ENCODE measurements at regions not wholly inside any gene's neighbourhood (a gene's known extent, or its start where the extent isn't known, plus 50 kb on each side); places are given as distances from the start of the nearest gene placed in this dataset.
A peak's percentile ranks its signal among the peaks of the same experiment; 100 is the strongest.
"Not testable (repeated sequence)": the region's sequence is repeated elsewhere in the genome, so short reads cannot be mapped to it uniquely, and the experiment has no call there.

GRCh38 chr4:131727418-131727817 lies 1421.7 kb upstream of the PCDH10 start:
- H3K4me3 Mint-ChIP-seq; H3K4me3 ChIP-seq (ENCODE audit: low read length); POLR2A ChIA-PET; CTCF ChIA-PET; H3K4me1 ChIP-seq (ENCODE audit: insufficient read depth, low read length); H3K27me3 ChIP-seq (ENCODE audit: insufficient read depth, low read length, poor library complexity, severe bottlenecking); DNase-seq; H3K27ac Mint-ChIP-seq; H3K27ac ChIP-seq (ENCODE audit: low read depth, low read length); H3K36me3 ChIP-seq (ENCODE audit: insufficient read depth, low read length); H3K36me3 Mint-ChIP-seq; H3K4me1 Mint-ChIP-seq; H3K27me3 Mint-ChIP-seq; H3K9me3 ChIP-seq (ENCODE audit: low read length): not testable (repeated sequence)
- H3K9me3 Mint-ChIP-seq: peaks cover 0 to 13% (median 9%) of the 10 kb centered on the region in 5 donors

GRCh38 chr4:131729205-131729604 lies 1419.9 kb upstream of the PCDH10 start:
- H3K4me3 Mint-ChIP-seq; POLR2A ChIA-PET; H3K27me3 ChIP-seq (ENCODE audit: insufficient read depth, low read length, poor library complexity, severe bottlenecking); H3K36me3 Mint-ChIP-seq; H3K4me1 ChIP-seq (ENCODE audit: insufficient read depth, low read length); H3K4me1 Mint-ChIP-seq; H3K9me3 ChIP-seq (ENCODE audit: low read length); H3K36me3 ChIP-seq (ENCODE audit: insufficient read depth, low read length); H3K4me3 ChIP-seq (ENCODE audit: low read length); H3K27ac ChIP-seq (ENCODE audit: low read depth, low read length); H3K27ac Mint-ChIP-seq; H3K27me3 Mint-ChIP-seq; DNase-seq; CTCF ChIA-PET: not testable (repeated sequence)
- peaks cover 0 to 13% (median 4%) of the 10 kb centered on the region in 5 donors for H3K9me3 Mint-ChIP-seq

GRCh38 chr4:131729716-131730398 lies 1419.2 kb upstream of the PCDH10 start:
- H3K36me3 Mint-ChIP-seq; H3K27me3 ChIP-seq (ENCODE audit: insufficient read depth, low read length, poor library complexity, severe bottlenecking); H3K27ac ChIP-seq (ENCODE audit: low read depth, low read length); H3K4me3 Mint-ChIP-seq; H3K36me3 ChIP-seq (ENCODE audit: insufficient read depth, low read length); CTCF ChIA-PET; H3K4me1 Mint-ChIP-seq; POLR2A ChIA-PET; H3K4me3 ChIP-seq (ENCODE audit: low read length); H3K4me1 ChIP-seq (ENCODE audit: insufficient read depth, low read length); H3K27me3 Mint-ChIP-seq; H3K9me3 ChIP-seq (ENCODE audit: low read length); DNase-seq; H3K27ac Mint-ChIP-seq: not testable (repeated sequence)
- peaks cover 0 to 13% (median 4%) of the 10 kb centered on the region in 5 donors for H3K9me3 Mint-ChIP-seq

GRCh38 chr4:131730574-131730973 lies 1418.5 kb upstream of the PCDH10 start:
- H3K27ac Mint-ChIP-seq; H3K4me1 ChIP-seq (ENCODE audit: insufficient read depth, low read length); H3K9me3 ChIP-seq (ENCODE audit: low read length); H3K27ac ChIP-seq (ENCODE audit: low read depth, low read length); H3K27me3 Mint-ChIP-seq; H3K4me3 Mint-ChIP-seq; DNase-seq; CTCF ChIA-PET; H3K4me3 ChIP-seq (ENCODE audit: low read length); POLR2A ChIA-PET; H3K4me1 Mint-ChIP-seq; H3K36me3 ChIP-seq (ENCODE audit: insufficient read depth, low read length); H3K36me3 Mint-ChIP-seq; H3K27me3 ChIP-seq (ENCODE audit: insufficient read depth, low read length, poor library complexity, severe bottlenecking): not testable (repeated sequence)
- peaks cover 0 to 11% (median 4%) of the 10 kb centered on the region in 5 donors for H3K9me3 Mint-ChIP-seq

- H3K9me3 ChIP-seq (ENCODE audit: low read length); H3K4me3 Mint-ChIP-seq; H3K27ac Mint-ChIP-seq; H3K4me3 ChIP-seq (ENCODE audit: low read length); H3K27me3 ChIP-seq (ENCODE audit: insufficient read depth, low read length, poor library complexity, severe bottlenecking); DNase-seq; H3K27ac ChIP-seq (ENCODE audit: low read depth, low read length); H3K36me3 Mint-ChIP-seq; H3K4me1 Mint-ChIP-seq; H3K36me3 ChIP-seq (ENCODE audit: insufficient read depth, low read length); H3K27me3 Mint-ChIP-seq; CTCF ChIA-PET; H3K4me1 ChIP-seq (ENCODE audit: insufficient read depth, low read length); POLR2A ChIA-PET: not testable (repeated sequence)
- H3K9me3 Mint-ChIP-seq: peaks cover 0 to 11% (median 4%) of the 10 kb centered on the region in 5 donors
Measured at GRCh38 chr4:131732034-131732630, 1417.0 kb upstream of the PCDH10 start.

- H3K9me3 Mint-ChIP-seq; H3K4me3 Mint-ChIP-seq; H3K9me3 ChIP-seq (ENCODE audit: low read length); H3K27me3 ChIP-seq (ENCODE audit: insufficient read depth, low read length, poor library complexity, severe bottlenecking); DNase-seq; H3K27ac Mint-ChIP-seq; POLR2A ChIA-PET; H3K4me1 Mint-ChIP-seq; H3K4me3 ChIP-seq (ENCODE audit: low read length); H3K36me3 Mint-ChIP-seq; CTCF ChIA-PET; H3K4me1 ChIP-seq (ENCODE audit: insufficient read depth, low read length); H3K36me3 ChIP-seq (ENCODE audit: insufficient read depth, low read length); H3K27ac ChIP-seq (ENCODE audit: low read depth, low read length); H3K27me3 Mint-ChIP-seq: not testable (repeated sequence)
Measured at GRCh38 chr4:131734321-131734720, 1414.8 kb upstream of the PCDH10 start.

GRCh38 chr4:131734851-131735385 lies 1414.2 kb upstream of the PCDH10 start:
- H3K4me1 Mint-ChIP-seq; H3K27ac ChIP-seq (ENCODE audit: low read depth, low read length); H3K27ac Mint-ChIP-seq; CTCF ChIA-PET; POLR2A ChIA-PET; H3K27me3 Mint-ChIP-seq; H3K27me3 ChIP-seq (ENCODE audit: insufficient read depth, low read length, poor library complexity, severe bottlenecking); H3K36me3 ChIP-seq (ENCODE audit: insufficient read depth, low read length); H3K36me3 Mint-ChIP-seq; H3K4me1 ChIP-seq (ENCODE audit: insufficient read depth, low read length); H3K9me3 ChIP-seq (ENCODE audit: low read length); H3K4me3 Mint-ChIP-seq; H3K4me3 ChIP-seq (ENCODE audit: low read length); H3K9me3 Mint-ChIP-seq: not testable (repeated sequence)
- DNase-seq: peak in 2 of 5 donors; percentile 2 to 63

GRCh38 chr4:131738991-131739390 lies 1410.1 kb upstream of the PCDH10 start:
- H3K4me3 Mint-ChIP-seq; H3K4me3 ChIP-seq (ENCODE audit: low read length); H3K36me3 Mint-ChIP-seq; H3K27me3 ChIP-seq (ENCODE audit: insufficient read depth, low read length, poor library complexity, severe bottlenecking); H3K27ac Mint-ChIP-seq; POLR2A ChIA-PET; H3K27me3 Mint-ChIP-seq; H3K27ac ChIP-seq (ENCODE audit: low read depth, low read length); H3K4me1 Mint-ChIP-seq; H3K4me1 ChIP-seq (ENCODE audit: insufficient read depth, low read length); H3K9me3 Mint-ChIP-seq; DNase-seq; H3K9me3 ChIP-seq (ENCODE audit: low read length); H3K36me3 ChIP-seq (ENCODE audit: insufficient read depth, low read length); CTCF ChIA-PET: not testable (repeated sequence)

- H3K9me3 Mint-ChIP-seq; H3K4me1 ChIP-seq (ENCODE audit: insufficient read depth, low read length); H3K4me1 Mint-ChIP-seq; H3K4me3 Mint-ChIP-seq; H3K27me3 Mint-ChIP-seq; H3K27me3 ChIP-seq (ENCODE audit: insufficient read depth, low read length, poor library complexity, severe bottlenecking); DNase-seq; CTCF ChIA-PET; H3K27ac Mint-ChIP-seq; H3K36me3 Mint-ChIP-seq; H3K4me3 ChIP-seq (ENCODE audit: low read length); H3K27ac ChIP-seq (ENCODE audit: low read depth, low read length); H3K36me3 ChIP-seq (ENCODE audit: insufficient read depth, low read length); POLR2A ChIA-PET; H3K9me3 ChIP-seq (ENCODE audit: low read length): not testable (repeated sequence)
Measured at GRCh38 chr4:131741836-131742235, 1407.3 kb upstream of the PCDH10 start.

All from CD8-positive, alpha-beta memory T cell (primary cell).